ENCODE measurements at regions not wholly inside any gene's neighbourhood (a gene's known extent, or its start where the extent isn't known, plus 50 kb on each side); places are given as distances from the start of the nearest gene placed in this dataset.
"Not testable (repeated sequence)": the region's sequence is repeated elsewhere in the genome, so short reads cannot be mapped to it uniquely, and the experiment has no call there.

DNA sequence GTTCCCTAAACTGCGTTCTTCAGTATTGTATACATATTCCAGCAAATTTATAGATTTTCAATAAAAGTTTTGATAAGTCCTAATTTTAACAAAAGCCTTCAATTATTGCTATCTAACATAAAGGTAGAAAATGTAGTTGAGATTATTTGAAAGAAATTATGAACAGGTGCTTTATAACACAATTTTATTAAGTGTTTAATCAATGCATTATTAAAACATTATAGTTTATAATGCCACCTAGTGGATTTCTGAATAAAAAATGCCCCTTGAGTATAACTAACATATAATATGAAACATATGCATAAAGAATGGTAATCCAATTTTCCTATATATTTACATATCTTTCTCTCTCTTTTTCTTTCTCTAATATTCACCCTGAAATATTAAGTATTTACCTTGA is 515.3 kb downstream of the SLC6A15 start:
- H3K4me1 ChIP-seq (ENCODE audit: control insufficient read depth, insufficient read depth, low read length, poor library complexity, severe bottlenecking), result no peaks in the 10 kb centered on the region
- WGBS, 2 experiments (ENCODE audit: insufficient coverage in 2 of 2), result no CpG with 5 or more reads among the region's 1 CpG
- H3K36me3 ChIP-seq (ENCODE audit: control insufficient read depth, insufficient read depth, low read length), result no peaks in the 10 kb centered on the region
- no peak overlapping the region for H3K4me3 ChIP-seq (ENCODE audit: extremely low read depth, insufficient read depth, low read length, poor library complexity, severe bottlenecking)
- H3K27ac ChIP-seq (ENCODE audit: low read depth, low read length, severe bottlenecking), result no peak overlapping the region
- H3K9me3 ChIP-seq (ENCODE audit: control insufficient read depth, low read length), result no peaks in the 10 kb centered on the region

DNA sequence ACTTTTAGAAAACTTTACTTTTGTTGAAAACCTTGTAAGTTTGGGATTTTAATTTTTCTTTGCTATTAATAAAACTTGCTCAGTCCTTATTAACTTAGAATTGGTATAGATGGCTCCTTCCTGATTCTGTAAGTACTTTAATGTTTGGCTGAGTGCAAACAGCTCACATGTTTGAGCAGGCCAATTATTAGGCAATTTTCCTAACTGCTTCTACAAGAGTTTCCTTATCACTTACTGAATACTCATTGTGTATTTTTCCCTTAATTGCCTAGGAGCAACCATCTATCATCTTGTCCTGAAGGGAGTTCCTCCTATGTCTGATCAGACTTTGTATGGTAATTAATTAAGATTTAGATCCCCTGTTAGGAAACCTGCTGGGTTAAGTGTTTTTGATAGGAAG is 521.4 kb downstream of the SLC6A15 start:
- not testable (repeated sequence) for H3K4me1 ChIP-seq (ENCODE audit: control insufficient read depth, insufficient read depth, low read length, poor library complexity, severe bottlenecking); H3K36me3 ChIP-seq (ENCODE audit: control insufficient read depth, insufficient read depth, low read length); H3K27ac ChIP-seq (ENCODE audit: low read depth, low read length, severe bottlenecking); H3K9me3 ChIP-seq (ENCODE audit: control insufficient read depth, low read length); H3K4me3 ChIP-seq (ENCODE audit: extremely low read depth, insufficient read depth, low read length, poor library complexity, severe bottlenecking)

DNA sequence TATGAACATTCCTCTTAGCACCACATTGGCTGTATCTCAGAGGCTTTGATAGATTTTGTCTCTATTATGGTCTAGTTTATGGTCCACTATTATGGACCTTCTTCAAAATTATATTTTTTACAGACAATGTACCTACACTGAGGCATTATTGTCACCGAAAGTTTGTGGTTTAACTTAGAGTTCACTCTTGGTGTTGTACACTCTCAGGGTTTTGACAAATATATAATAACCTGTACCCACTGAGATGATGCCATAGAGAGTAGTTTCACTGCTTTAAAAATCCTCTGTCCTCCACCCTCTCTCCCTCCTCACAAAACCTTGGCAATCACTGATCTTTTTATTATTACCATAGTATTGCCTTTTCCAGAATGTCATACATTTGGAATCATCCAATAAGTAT is 528.2 kb downstream of the SLC6A15 start:
- Histone ChIP-seq H3K27ac (ENCODE audit: low read depth, low read length, severe bottlenecking) (no peak overlapping the region), H3K9me3 (ENCODE audit: control insufficient read depth, low read length) (no peaks in the 10 kb centered on the region), H3K4me1 (ENCODE audit: control insufficient read depth, insufficient read depth, low read length, poor library complexity, severe bottlenecking) (no peaks in the 10 kb centered on the region), H3K36me3 (ENCODE audit: control insufficient read depth, insufficient read depth, low read length) (no peaks in the 10 kb centered on the region), H3K4me3 (ENCODE audit: extremely low read depth, insufficient read depth, low read length, poor library complexity, severe bottlenecking) (no peak overlapping the region)
- WGBS, 2 experiments (ENCODE audit: insufficient coverage in 2 of 2), result no CpG with 5 or more reads among the region's 1 CpG

DNA sequence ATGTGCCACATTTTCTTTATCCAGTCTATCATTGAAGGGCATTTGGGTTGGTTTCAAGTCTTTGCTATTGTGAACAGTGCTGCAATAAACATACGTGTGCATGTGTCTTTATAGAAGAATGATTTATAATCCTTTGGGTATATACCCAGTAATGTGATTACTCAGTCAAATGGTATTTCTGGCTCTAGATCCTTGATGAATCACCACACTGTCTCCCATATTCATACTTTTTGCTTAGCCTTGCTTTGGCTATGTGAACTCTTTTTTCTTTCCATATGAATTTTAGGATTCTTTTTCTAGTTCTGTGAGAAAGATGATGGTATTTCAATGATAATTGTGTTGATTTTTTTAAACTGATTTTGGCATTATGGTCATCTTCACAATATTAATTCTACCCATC is 530.1 kb downstream of the SLC6A15 start:
- H3K4me3 ChIP-seq (ENCODE audit: extremely low read depth, insufficient read depth, low read length, poor library complexity, severe bottlenecking); H3K9me3 ChIP-seq (ENCODE audit: control insufficient read depth, low read length); H3K36me3 ChIP-seq (ENCODE audit: control insufficient read depth, insufficient read depth, low read length); H3K4me1 ChIP-seq (ENCODE audit: control insufficient read depth, insufficient read depth, low read length, poor library complexity, severe bottlenecking); H3K27ac ChIP-seq (ENCODE audit: low read depth, low read length, severe bottlenecking): not testable (repeated sequence)
- no CpG with 5 or more reads among the region's 1 CpG for WGBS, 2 experiments (ENCODE audit: insufficient coverage in 2 of 2)

DNA sequence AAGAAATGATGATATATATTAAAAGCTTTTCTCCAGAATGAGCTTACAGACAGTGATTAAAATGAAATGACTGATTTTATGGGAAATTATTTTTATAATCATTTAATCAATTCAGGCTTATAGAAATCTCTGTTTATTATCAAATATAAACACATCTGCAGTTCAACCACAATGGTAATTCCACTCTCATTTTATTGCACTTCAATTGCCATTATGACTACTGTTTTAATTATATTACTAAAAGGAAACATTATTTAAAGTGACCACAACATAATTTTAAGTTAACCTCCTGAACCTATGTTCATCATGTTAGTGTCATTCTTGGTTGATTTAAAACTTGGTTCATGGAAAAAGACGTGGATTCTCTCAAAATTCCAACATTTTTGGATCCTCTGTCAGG is 536.3 kb downstream of the SLC6A15 start:
- Histone ChIP-seq H3K4me1 (ENCODE audit: control insufficient read depth, insufficient read depth, low read length, poor library complexity, severe bottlenecking) (no peaks in the 10 kb centered on the region), H3K27ac (ENCODE audit: low read depth, low read length, severe bottlenecking) (no peak overlapping the region), H3K36me3 (ENCODE audit: control insufficient read depth, insufficient read depth, low read length) (no peaks in the 10 kb centered on the region), H3K4me3 (ENCODE audit: extremely low read depth, insufficient read depth, low read length, poor library complexity, severe bottlenecking) (no peak overlapping the region), H3K9me3 (ENCODE audit: control insufficient read depth, low read length) (no peaks in the 10 kb centered on the region)
- no CpG with 5 or more reads among the region's 1 CpG for WGBS, 2 experiments (ENCODE audit: insufficient coverage in 2 of 2)

DNA sequence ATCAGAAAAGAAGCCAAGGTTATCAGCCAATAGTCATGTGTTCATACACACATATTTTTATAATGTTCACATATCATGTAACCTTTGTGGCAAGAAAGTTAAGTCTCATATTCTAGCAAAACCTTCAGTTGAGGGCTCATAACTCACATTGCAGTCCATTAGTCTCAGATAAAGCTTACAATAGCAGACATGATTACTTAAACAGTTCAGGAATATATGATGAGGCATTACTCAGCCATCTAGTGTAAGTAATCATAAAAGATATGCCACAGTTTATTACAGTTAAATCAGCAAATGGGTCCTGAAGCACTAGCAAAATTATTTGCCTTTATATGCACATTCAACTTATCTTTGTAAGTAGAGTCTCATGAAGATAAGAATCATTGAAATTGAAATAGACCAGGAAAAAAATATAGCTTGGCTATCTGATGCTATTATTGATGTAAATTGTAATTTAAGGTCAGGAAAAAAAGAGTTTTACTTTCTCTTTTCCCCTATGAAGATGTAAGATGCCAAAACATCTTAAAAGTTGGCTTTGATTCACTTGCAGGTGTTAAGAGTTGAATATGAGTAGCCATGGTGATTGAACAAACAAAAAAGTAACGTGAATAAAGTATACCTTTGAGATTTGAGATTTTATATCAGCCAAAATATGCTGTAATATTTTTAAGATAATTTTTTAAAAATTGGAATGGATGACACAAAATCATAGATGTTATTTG is 537.0 kb downstream of the SLC6A15 start:
- Histone ChIP-seq H3K36me3 (ENCODE audit: control insufficient read depth, insufficient read depth, low read length) (no peaks in the 10 kb centered on the region), H3K27ac (ENCODE audit: low read depth, low read length, severe bottlenecking) (no peak overlapping the region), H3K9me3 (ENCODE audit: control insufficient read depth, low read length) (no peaks in the 10 kb centered on the region), H3K4me3 (ENCODE audit: extremely low read depth, insufficient read depth, low read length, poor library complexity, severe bottlenecking) (no peak overlapping the region), H3K4me1 (ENCODE audit: control insufficient read depth, insufficient read depth, low read length, poor library complexity, severe bottlenecking) (no peaks in the 10 kb centered on the region)
- WGBS, 2 experiments (ENCODE audit: insufficient coverage in 2 of 2), result 100% methylated on average over 1 of the region's 1 CpG; no CpG with 5 or more reads in 1 of the 2 experiments

DNA sequence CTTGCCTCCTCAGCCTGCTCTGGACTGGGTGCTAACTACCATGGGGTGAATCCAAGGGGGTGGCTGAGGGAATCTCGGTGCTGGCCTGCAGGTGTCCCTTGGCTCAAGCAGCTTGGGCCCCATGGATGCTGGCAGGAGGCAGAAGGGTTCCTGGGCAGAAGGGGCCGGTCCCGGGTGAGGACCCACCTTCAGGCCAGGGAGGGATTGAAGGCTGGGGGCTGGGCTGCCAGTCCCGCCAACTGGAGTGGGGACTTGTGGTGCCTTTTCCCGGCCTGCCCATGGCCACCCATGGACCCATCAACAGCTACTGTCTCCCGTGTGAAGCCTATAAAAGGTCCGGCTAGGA is 550.1 kb downstream of the SLC6A15 start:
- Histone ChIP-seq H3K36me3 (ENCODE audit: control insufficient read depth, insufficient read depth, low read length) (no peaks in the 10 kb centered on the region), H3K27ac (ENCODE audit: low read depth, low read length, severe bottlenecking) (no peak overlapping the region), H3K4me3 (ENCODE audit: extremely low read depth, insufficient read depth, low read length, poor library complexity, severe bottlenecking) (no peak overlapping the region), H3K9me3 (ENCODE audit: control insufficient read depth, low read length) (no peaks in the 10 kb centered on the region), H3K4me1 (ENCODE audit: control insufficient read depth, insufficient read depth, low read length, poor library complexity, severe bottlenecking) (no peaks in the 10 kb centered on the region)
- WGBS, 2 experiments (ENCODE audit: insufficient coverage in 2 of 2), result 69 to 95% methylated on average over 3 to 5 of the region's 7 CpGs

DNA sequence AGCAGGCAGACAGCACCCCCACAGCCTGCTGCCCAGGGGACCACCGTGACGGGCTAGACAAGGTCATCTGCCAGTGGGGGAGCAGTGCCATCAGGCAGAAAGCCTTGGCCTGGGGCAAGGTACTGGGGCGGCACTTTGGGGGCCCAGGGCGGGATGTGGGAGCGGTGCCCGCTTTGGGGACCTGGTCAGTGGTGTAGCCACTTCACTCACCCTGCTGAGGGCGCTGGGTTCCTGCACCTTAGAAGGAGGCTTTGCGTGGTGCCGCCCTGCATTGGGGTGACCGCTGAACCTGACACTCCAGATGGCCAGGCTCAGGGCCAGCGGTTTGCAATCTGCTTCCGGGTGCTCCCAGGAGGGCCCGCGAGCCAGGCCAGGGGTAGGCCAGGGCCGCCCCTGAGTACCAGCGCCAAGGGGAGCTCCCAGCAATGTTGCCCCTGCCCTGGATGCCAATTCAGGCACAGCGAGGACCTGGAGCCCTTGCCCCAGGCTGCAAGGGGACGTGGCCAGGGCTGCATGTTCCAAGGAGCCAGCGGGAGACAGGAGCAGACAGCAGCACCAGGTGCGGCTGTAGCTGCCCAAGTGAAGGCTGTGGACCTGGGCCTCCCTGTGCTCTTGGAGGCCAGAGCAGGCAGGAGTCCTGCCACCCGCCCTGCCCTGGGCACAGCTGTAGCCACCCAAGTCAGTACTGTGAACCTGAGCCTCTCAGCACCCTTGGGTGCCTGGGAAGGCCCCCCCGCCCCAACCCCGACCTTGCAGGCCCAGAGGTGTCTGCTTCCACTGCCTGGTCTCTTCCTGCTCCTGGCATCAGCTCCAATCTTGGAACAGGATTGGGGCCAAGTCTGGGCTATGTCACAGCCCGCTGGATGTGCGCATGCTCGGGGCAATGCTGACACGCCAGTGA is 550.7 kb downstream of the SLC6A15 start:
- Histone ChIP-seq H3K36me3 (ENCODE audit: control insufficient read depth, insufficient read depth, low read length) (no peaks in the 10 kb centered on the region), H3K4me1 (ENCODE audit: control insufficient read depth, insufficient read depth, low read length, poor library complexity, severe bottlenecking) (no peaks in the 10 kb centered on the region), H3K9me3 (ENCODE audit: control insufficient read depth, low read length) (no peaks in the 10 kb centered on the region), H3K27ac (ENCODE audit: low read depth, low read length, severe bottlenecking) (no peak overlapping the region), H3K4me3 (ENCODE audit: extremely low read depth, insufficient read depth, low read length, poor library complexity, severe bottlenecking) (no peak overlapping the region)
- WGBS, 2 experiments (ENCODE audit: insufficient coverage in 2 of 2), result 93% methylated on average over 24 to 25 of the region's 27 CpGs

DNA sequence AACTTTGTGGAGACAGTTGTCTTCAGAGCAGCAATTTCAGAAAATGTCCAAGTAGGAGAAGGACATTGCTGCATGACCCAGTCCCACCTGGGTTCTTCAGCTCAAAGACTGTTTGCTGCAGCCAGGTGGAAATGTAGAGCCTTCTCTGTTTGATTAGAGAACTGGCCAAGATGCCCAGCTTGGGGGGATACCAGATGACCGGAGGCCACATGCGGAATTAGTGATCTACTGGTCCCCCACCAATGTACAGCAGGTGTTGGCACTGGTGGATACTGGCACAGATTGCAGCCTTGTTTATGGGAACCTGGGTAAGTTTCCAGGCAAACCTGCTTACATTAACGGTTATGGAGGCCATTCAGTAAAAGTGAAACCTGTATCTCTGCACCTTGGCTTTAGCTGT is 555.3 kb downstream of the SLC6A15 start:
- Histone ChIP-seq H3K9me3 (ENCODE audit: control insufficient read depth, low read length) (no peaks in the 10 kb centered on the region), H3K27ac (ENCODE audit: low read depth, low read length, severe bottlenecking) (no peak overlapping the region), H3K4me3 (ENCODE audit: extremely low read depth, insufficient read depth, low read length, poor library complexity, severe bottlenecking) (no peak overlapping the region), H3K4me1 (ENCODE audit: control insufficient read depth, insufficient read depth, low read length, poor library complexity, severe bottlenecking) (no peaks in the 10 kb centered on the region), H3K36me3 (ENCODE audit: control insufficient read depth, insufficient read depth, low read length) (no peaks in the 10 kb centered on the region)
- WGBS, 2 experiments (ENCODE audit: insufficient coverage in 2 of 2), result 100% methylated on average over 3 of the region's 3 CpGs

DNA sequence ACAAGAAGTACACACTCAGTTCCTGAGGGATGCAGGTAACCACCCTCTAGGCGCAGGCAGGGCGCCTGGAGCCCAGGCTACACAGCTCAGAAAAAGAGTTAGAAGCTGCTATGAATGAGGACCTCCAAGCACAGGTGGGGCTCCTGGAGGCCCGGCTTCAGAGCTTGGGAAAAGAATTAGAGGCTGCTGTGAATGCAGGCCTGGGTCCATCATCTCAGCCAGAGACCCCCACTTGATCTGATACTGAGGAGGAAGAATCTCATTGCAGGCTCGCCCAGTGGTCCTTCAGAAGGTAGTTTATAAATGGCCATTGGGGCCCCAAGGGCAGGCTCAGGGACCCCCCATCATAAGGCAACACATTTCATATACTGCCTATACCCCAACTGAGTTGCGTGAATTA is 556.4 kb downstream of the SLC6A15 start:
- Histone ChIP-seq H3K27ac (ENCODE audit: low read depth, low read length, severe bottlenecking) (no peak overlapping the region), H3K9me3 (ENCODE audit: control insufficient read depth, low read length) (no peaks in the 10 kb centered on the region), H3K4me3 (ENCODE audit: extremely low read depth, insufficient read depth, low read length, poor library complexity, severe bottlenecking) (no peak overlapping the region), H3K4me1 (ENCODE audit: control insufficient read depth, insufficient read depth, low read length, poor library complexity, severe bottlenecking) (no peaks in the 10 kb centered on the region), H3K36me3 (ENCODE audit: control insufficient read depth, insufficient read depth, low read length) (no peaks in the 10 kb centered on the region)
- 88 to 97% methylated on average over 2 to 4 of the region's 5 CpGs for WGBS, 2 experiments (ENCODE audit: insufficient coverage in 2 of 2)

DNA sequence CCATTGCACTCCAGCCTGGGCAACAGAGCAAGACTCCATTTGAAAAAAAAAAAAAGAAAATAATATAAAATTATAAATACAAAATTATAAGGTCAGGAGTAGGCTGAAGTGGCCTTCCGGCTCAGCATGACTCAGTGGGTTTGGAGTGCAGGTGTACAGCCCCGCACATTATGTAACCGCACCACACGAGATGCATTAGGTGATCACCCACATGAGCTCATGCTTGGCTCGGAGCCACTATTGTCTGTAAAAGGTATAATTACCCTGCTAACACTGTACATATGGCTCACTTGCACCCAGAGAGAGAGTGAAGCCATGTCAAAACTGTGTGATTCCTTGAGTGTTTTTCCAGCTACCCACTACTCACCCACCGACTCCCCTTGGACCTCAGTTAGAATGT is 557.0 kb downstream of the SLC6A15 start:
- Histone ChIP-seq H3K4me3 (ENCODE audit: extremely low read depth, insufficient read depth, low read length, poor library complexity, severe bottlenecking) (no peak overlapping the region), H3K4me1 (ENCODE audit: control insufficient read depth, insufficient read depth, low read length, poor library complexity, severe bottlenecking) (no peaks in the 10 kb centered on the region), H3K27ac (ENCODE audit: low read depth, low read length, severe bottlenecking) (no peak overlapping the region), H3K36me3 (ENCODE audit: control insufficient read depth, insufficient read depth, low read length) (no peaks in the 10 kb centered on the region), H3K9me3 (ENCODE audit: control insufficient read depth, low read length) (no peaks in the 10 kb centered on the region)
- WGBS, 2 experiments (ENCODE audit: insufficient coverage in 2 of 2), result 98 to 100% methylated on average over 5 to 6 of the region's 6 CpGs

Data from mesodermal cell (in vitro differentiated cells).